HG02840 (cell line): ENCODE measurements at regions not wholly inside any gene's neighbourhood (a gene's known extent, or its start where the extent isn't known, plus 50 kb on each side); places are given as distances from the start of the nearest gene placed in this dataset.
"Not testable (repeated sequence)": the region's sequence is repeated elsewhere in the genome, so short reads cannot be mapped to it uniquely, and the experiment has no call there.

Source experiments
- ATAC-seq: cut with Tn5 transposase; IDR thresholded peaks from one replicate; pipeline ENCODE4 v1.9.1; 2021; ENCODE audit warnings: mild to moderate bottlenecking, moderate library complexity, moderate number of reproducible peaks; ENCODE audit not compliant: unreplicated experiment, low FRiP score

DNA sequence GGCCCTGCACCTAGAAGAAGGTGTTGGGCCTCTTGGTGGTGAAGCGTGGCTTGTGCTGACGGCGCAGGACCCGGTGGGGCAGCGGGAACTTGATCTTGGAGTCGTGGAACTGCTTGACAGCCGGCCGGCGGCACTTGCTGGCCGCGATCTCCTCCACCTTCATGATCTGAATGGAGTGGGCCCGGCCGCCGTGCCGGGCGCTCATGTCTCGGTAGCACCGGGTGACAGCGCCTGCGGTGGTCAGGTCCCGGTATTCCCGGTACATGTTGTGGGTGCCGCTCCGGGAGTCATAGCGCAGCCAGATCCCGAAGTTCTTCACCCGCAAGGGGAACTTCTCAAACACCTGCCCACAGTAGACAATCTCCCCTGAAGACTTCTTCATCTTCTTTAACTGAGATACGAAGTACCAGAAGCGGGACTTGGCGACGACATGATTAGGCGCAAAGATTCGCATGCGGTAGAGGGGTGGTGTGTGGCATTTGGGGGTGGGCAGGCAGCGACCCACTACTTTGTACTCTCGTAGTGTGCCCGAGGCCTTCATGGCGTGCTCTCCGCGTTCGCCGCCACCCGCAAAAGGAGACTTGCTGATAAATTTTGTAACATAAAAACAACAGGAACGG is 92.1 kb upstream of the MSH6 start:
- not testable (repeated sequence) for ATAC-seq

DNA sequence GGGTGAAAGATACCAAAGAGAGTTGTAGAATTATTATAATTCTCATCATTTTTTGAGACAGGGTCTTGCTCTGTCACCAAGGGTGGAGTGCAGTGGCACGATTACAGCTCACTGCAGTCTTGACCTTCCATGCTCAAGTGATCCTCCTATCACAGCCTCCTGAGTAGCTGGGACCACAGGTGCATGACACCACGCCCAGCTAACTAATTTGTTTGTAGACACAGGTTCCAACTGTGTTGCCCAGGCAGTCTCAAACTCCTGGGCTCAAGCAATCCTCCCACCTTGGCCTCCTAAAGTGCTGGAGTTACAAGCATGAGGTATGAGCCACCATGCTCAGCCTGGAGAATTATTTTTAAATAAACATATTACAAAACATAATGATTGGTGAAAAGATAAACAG is 92.8 kb upstream of the MSH6 start:
- ATAC-seq = no peak

DNA sequence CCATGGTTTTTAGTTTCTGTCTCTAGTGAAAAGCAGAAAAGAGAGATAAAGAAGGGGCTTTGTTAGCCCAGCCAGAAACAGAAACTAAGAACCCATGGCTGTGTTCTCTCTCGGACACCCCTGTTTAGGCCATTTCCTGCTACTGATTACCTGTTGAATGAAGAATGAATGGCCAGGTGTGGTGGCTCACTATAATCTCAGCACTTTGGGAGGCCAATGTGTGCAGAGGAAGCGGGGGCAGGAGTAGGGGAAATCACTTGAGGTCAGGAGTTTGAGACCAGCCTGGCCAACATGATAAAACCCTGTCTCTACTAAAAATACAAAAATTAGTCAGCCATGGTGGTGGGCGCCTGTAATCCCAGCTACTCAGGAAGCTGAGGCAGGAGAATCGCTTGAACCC is 93.8 kb upstream of the MSH6 start:
- ATAC-seq = not testable (repeated sequence)

DNA sequence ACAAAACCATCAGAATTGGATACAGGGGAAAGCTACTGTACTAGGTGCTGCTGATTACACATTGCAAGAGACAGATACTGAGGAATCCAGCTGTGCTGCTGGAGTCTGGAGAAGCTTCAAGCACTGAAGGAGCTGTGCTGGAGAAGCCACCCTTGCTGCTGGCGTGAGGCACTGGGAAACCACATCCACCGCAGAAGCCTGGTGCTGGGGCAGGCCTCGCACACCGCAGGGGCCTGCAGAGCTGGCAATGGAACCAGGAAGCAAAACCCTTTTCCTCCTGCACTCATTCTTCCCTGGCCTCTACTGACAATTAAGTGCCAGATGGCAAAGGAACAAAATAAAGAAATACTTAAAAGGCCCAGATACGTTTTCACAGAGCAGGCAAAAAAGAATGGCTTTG is 94.4 kb upstream of the MSH6 start:
- ATAC-seq = no peak

DNA sequence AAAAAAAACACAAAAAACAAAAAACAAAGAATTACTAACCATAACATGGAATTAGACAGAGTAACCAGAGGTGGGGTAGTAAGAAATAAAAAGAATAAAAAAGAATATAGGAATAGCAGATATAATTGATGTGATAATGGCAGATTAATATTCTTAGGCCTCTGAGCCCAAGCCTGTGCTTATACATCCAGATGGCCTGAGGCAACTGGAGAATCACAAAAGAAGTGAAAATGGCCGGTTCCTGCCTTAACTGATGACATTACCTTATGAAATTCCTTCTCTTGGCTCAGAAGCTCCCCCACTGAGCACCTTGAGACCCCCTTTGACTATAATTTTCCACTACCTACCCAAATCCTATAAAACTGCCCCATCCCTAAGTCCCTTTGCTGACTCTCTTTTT is 95.1 kb upstream of the MSH6 start:
- ATAC-seq = no peak

DNA sequence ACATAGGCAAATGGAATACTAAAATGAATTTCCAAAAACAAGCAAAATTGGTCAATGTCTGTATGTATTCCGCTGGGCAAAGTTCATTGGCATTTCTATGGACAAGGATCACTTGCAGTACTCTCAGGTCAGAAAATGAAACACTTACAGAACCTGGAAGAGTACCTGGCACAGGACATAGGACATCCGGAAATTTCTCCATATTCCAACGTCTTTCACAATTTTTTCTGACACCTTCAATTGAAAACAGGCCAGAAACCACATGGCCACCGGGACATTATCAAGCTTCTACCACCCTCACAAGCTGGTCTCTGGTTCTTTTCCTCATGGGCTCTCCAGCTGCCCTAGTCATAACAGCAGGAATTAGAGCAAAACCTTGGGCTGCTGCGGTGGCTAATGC is 96.9 kb upstream of the MSH6 start:
- ATAC-seq = no peak

DNA sequence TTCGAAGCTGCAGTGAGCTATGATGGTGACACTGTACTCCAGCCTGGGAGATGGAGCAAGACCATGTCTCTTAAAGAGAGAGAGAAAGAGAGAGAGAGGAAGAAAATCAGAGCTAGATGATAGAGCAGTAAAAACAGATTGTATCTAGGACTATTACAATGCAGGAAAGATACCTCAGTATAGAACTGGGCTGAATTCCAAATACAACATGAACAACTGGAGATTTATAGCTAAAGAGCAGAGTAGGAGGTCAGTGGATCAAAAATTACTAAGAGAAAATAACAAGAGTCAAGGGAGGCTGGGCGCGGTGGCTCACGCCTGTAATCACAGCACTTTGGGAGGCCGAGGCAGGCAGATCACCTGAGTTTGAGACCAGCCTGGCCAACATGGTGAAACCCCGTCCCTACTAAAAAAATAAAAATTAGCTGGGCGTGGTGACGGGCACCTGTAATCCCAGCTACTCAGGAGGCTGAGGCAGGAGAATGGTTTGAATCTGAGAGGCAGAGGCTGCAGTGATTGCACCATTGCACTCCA is 100.7 kb upstream of the MSH6 start:
- ATAC-seq = no peak

DNA sequence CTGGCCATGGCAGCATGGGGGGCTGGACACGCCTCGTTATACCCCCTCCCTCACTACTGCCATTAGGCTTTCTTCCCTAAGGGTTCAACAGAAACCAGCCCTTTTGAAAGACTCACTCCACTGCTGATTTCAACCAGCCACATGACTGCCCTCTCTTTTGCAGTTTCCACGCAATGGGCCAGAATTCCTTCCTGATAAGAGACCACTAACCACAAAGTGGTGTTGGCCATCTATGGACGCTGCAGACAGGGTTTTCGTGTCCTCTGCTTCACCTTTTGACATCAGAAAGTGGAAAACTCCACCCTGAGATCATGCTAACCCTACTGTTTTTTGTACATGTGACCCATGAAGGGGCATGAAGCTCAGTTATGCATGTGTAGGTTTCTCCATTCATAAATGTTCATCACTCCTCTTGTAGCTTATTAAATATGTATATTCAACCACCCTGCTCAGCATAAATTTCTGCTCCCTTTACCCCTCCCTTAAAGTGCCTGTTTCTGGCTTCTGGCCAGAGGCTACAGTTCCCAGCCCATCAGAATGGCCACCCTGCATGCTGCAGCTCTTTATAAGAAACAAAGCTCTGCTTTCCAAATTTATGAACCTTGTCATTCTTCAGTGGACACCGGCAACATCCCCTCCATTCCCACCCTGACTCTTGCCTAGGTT is 105.6 kb upstream of the KCNK12 start:
- no peak for ATAC-seq

DNA sequence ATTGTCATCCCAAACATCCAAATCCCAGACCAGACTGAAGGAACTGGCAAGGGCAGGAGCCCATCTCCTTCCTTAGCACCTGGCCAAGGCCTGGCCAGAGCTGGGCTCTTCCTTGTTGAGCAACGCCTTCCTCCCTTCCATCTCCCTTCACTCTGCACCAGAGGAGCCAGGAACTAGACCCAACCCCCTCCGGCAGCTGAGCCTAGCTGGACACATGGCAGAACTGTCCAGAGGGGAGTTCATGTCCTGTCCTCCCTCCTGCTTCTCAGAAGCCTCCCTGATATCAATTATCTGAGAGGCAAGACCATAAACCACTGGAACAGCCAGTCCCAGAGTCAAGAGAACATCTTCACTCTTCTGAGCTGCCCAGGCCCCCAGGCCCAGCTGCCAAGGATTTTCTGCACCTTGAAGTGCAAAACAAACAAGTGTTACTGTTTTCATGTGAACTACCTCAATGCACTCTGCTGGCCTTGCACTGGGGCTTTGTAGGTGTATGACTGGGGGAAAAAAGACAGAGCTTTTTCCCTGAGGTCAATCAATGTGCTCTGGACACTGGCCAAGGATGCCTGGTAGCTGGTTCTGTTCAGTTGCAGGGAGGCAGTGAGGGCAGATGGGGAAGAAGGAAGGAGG is 104.5 kb upstream of the KCNK12 start:
- no peak for ATAC-seq

DNA sequence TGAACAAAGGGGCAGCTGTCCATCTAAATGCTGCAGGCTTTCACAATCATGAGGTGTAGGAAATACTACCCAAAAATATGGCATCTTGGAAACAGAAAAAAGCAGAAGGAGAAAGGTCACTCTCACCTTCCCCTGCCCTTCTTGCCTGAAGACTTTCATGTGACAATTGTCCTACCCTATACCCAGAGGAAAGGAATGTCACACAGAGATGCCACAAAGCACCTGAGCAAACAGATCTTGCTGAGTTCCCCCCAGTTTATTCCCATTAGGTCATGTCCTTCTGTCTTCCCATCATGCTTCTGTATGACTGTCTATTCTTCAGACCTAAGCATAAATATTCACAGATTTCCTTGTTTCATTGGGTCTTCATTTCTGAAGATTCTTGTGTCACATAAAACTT is 95.5 kb upstream of the KCNK12 start:
- ATAC-seq = no peak

DNA sequence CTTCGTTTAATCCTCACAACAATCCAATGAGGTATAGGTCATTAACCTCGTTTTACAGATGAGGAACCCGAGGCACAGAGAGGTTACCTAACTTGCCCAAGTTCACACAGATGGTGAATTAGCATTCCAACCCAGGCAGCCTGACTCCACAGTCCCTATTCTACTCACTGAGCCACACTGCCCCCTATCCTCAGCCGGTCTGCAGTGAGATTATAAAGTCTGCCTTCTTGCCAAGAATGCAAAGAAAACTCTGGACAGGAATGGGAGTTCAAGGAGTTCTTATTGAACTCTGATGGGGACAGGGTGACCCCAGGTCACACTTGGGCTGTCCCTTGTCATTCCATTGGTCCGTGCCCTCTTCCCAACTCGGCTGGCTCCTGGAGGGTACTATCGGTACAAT is 94.0 kb upstream of the KCNK12 start:
- no peak for ATAC-seq

DNA sequence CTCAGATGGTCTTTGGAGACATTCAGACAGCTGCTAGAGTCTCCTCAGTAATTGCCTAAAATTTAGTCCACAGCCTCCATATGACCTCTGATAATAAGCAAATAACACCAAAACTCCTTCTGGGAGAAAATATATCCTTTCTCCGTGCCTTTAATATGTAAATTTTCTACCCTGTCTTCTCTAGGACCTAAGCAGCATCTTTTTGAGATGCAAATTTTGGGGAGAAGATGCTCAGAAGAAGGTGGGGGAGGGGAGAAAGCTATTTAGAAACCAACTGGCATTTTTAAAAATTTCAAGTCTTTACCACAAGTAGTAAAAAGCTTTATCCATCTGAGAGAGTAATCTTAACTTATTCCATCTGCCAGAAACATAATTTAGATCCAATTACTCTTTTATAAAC is 91.8 kb upstream of the KCNK12 start:
- no peak for ATAC-seq

DNA sequence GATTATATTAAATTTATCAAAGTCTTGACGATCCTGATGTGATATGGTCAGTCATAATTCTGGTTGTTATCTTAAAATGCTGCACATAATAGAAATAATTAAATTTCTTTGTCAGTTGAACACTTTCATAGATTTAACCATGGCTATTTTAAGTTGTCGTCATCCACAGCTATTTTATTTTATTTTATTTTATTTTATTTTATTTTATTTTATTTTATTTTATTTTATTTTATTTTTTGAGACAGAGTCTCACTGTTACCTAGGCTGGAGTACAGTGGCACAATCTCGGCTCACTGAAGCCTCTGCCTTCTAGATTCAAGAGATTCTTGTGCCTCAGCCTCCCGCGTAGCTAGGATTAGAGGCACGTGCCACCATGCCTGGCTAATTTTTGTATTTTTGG is 90.5 kb upstream of the KCNK12 start:
- ATAC-seq = no peak

DNA sequence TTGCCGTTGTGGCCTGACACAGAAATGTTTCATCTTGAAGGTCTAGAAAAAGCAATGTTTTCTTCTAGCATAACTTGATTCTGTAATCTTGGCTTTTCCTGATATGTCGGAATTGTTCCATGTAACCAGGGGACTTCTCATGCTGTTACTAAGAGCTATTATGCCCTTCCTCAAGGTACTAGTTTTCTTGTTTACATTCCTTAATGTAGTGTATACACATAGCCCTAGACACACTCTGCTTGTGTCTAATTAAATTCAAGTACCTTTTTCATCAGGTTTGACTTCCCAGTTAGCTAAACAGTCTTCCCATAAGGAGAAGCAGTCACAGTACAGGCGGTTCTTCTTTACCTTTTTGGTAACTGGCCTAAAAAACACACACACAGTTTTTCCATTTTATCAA is 89.4 kb upstream of the KCNK12 start:
- ATAC-seq = no peak

DNA sequence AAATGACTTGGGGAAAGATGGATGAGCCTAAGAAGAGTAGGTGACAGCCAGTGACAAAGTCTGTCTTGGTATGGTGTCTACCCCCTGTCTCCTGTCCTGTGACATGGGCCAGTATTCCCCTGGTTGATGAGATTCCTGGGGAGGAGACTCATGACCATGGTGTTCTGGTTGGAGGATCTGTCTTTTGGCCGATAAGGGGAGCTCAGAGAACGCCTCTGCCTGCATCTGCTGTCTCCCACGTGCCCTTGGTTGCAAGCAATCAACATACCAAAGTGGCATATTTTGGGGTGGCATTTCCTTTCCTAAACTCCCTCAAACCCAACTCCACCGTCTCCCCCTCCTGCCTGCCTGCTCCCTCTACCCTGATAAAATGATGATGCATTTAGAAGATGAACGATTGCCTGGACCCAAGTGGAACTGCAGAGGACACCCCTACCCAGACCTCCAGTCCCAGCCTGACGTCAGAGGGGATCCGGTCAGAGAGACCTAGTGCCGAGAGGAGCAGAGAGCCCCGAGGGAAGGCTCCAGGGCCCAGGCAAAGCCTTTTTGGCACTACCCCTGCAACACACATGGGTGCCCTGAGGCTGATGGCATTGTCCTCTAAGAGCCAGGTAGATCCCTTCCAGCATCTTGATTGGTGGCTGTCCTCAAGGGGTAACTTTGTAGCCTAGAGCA is 88.0 kb upstream of the KCNK12 start:
- no peak for ATAC-seq

DNA sequence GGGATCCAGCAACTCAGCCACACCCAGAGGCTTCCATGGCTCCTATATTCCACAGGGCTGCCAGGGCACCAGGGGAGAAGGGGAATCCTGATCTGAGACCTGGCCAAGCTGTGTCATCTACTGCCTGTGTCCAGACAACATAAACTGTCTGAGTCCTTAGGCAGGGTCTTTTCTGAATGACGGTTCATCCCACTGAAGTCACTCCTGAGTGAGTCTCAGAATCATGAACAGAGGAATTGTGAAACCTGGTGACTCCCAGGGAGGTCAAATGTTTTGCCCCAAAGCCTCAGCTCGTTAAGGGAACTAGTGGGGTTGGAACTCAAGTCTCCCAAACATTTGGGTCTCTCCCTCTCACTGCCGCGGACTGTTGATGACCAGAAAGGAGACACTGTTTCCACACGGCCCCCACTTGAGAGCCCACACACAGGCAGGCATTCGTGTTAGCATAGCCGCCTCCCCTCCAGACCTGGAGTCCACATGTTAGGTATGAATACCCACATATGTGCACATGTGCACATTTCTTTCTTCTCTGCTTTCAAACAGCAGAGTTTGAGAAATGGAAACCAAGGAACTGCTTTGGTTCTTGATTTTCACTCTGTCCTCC is 87.2 kb upstream of the KCNK12 start:
- no peak for ATAC-seq

DNA sequence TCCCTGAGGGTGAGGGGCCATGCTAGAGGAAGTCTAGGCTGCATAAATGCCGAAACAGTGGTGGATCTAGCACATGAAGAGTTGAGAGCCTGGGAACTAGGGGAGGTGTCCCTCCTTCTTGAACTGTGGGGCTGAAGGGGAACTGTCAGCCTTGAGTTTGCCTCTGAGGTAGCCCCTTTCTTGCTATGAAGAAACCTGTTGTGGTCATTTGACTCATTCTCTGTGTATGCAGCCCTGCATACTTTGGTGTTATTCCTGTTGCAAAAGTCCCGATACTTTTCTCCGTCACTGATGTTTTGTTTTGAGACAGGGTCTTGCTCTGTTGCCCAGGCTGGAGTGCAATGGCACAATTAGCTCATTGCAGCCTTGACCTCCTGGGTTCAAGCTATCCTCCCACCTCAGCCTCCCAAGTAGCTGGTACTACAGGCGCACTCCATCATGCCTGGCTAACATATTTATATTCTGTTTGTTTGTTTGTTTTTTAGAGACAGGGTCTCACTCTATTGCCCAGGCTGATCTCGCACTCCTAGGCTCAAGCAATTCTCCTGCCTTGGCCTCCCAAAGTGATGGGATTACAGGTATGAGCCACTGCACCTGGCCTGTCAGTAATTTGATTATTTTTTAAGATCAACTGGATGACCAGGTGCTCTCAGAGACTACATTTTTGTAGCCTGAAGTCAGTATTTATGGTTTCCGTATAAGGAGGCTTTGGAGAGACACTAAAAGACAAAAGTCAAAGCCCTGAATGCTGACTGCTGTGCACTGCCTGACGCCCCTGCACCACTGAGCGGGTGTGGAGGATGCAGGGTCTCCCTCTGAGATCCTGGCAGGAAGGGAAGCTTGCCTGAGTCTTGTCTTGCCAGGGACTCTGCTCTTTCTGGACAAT is 86.2 kb upstream of the KCNK12 start:
- ATAC-seq = no peak

DNA sequence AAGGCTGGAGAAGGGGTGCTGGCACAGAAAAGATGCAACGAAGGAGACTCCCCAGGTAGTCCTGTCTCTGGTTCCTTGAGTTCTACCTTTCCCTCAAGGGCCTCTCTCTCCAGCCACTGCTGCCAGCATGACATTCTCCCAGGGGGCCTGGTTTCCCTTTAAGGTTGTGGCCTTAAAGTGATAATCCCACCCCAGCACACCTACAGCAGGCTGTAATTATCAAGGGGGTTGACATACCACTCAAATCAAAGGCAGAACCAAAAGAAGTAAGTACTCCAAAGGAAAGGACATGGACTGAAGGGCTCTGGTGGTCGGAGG is 84.7 kb upstream of the KCNK12 start:
- ATAC-seq = peak; percentile 1

DNA sequence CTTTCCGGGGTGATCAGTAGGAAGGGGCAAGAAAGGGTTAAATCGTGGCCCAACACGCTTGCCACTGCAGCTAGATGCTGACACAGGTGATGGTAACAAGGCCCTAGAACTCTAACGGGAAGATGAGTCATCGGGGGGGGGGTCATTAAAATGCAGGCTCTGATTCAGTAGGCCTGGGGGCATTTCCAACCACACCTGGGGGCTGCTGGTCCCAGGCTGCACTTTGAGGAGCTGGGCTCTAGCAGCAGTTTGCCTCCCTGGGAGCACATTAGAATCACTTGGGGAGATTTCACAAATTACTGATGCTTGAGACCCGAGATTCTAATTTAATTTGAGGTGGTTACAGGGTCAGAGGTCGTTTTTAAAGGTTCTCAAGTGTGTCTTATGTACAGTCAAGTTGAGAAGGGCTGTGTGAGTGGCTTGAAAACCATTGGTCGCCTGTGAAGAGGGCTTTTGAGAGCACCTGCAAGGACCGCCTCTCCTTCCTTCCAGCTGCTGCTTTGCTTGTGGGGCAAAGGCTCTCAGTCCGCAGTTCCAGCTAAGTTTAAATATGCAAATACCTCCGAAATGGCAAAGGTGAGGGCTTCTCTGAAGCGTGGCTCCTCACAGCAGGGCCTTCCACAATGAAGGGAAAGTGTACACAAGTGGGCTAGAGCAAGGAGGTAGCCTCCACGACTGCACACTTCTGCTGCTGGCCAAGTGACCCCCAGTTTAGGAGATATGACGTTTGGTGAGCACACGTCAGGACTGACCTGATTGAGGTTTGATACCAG is 84.2 kb upstream of the KCNK12 start:
- ATAC-seq = peak; percentile 82
